ENCODE measurements at regions not wholly inside any gene's neighbourhood (a gene's known extent, or its start where the extent isn't known, plus 50 kb on each side); places are given as distances from the start of the nearest gene placed in this dataset.

GRCh38 chr14:56528927-56529326, 50.7 kb upstream of the TMEM260 start:
- no peak for TF ChIP-seq CTCF (IDR thresholded peaks at IDR 0.05; ENCODE audit: insufficient read depth, low read length, severe bottlenecking)
- no peak overlapping the region for H3K4me3 ChIP-seq (ENCODE audit: low read depth, low read length)
- FAIRE-seq (no peak), DNase-seq (ENCODE audit: low read depth) (no peak)
- H3K36me3 ChIP-seq (ENCODE audit: control insufficient read depth, insufficient read depth, low read length), result no peaks in the 10 kb centered on the region
- peaks cover 4% of the 10 kb centered on the region for H3K27me3 ChIP-seq (ENCODE audit: control insufficient read depth, insufficient read depth, low read length)
